Liver (tissue), 2 donors: ENCODE measurements at regions not wholly inside any gene's neighbourhood (a gene's known extent, or its start where the extent isn't known, plus 50 kb on each side); places are given as distances from the start of the nearest gene placed in this dataset.

Experiments
- CTCF ChIP-seq: fragments of 150-350 bp; IDR thresholded peaks from 2 replicates; pipeline ENCODE4 v1.5.1; 2017; ENCODE audit warnings: improper control_type of control experiment, low read depth, low read length; ENCODE audit not compliant: missing input control
- YY1 ChIP-seq: IDR thresholded peaks from 2 replicates; pipeline ENCODE4 v1.6.1; 2016; ENCODE audit warnings: antibody characterized with exemption, mild to moderate bottlenecking
- donor health status: healthy.

DNA sequence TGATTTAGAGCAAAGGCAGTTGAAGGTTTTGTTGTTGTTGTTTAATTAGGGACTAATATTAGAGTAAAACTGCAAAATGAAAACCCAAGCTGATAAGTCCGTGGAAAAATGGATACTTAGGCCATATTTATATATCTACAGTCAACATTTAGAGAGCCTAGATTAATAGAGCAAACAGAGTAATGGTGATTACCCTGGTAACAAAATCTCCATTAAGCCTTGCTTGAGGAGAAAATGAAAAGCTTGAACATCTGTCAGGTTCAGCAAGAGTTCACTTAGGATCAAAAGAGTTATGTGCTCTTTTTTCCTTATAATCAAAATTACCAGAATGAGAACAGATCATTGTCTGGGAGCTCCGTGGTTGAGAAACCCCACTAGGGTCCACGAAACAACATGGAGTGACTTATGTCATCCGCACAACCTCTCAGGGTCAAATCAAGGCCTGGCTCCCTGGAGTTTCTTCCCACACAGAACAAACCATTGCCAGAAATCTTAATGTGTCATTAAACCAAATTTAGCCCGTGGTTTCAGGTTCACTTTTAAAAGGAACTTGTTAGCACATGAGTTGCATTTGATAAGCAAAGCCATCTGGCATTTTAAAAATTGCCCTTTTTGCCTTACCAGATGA lies 381.2 kb downstream of the GABRB3 start:
- TF ChIP-seq YY1 = no peak
- no peak for TF ChIP-seq CTCF
